Kidney (tissue), 13 donors: ENCODE measurements at regions not wholly inside any gene's neighbourhood (a gene's known extent, or its start where the extent isn't known, plus 50 kb on each side); places are given as distances from the start of the nearest gene placed in this dataset.

Experiments used
- DNase-seq, 5 donors: peaks; one replicate each; pipeline ENCODE4 v3.0.0-alpha.2; 2013 to 2020
- FAIRE-seq: peaks from 2 replicates; lab custom pipeline; 2012; peaks lifted over from hg19 to GRCh38; lab: Jason Lieb, UNC
- H3K27ac ChIP-seq, 2 donors: one replicate each; pipeline ENCODE4 v1.7.0; 2013; ENCODE audit warnings: low read depth in 2 of 2, low read length in 2 of 2, inconsistent platforms in 1 of 2
- H3K27me3 ChIP-seq: one replicate; pipeline ENCODE4 v1.7.1; 2013; ENCODE audit warnings: low read length, inconsistent platforms; ENCODE audit not compliant: control insufficient read depth, insufficient read depth
- H3K36me3 ChIP-seq, 3 donors: one replicate each; pipeline versions ENCODE4 v1.7.0 to v1.7.1; 2013; ENCODE audit warnings: low read length in 3 of 3, control low read depth in 1 of 3, inconsistent platforms in 1 of 3; ENCODE audit not compliant: insufficient read depth in 3 of 3, control insufficient read depth in 2 of 3
- H3K4me1 ChIP-seq, 3 donors: one replicate each; pipeline versions ENCODE4 v1.7.0 to v1.7.1; 2013; ENCODE audit warnings: low read length in 3 of 3, inconsistent platforms in 1 of 3, low read depth in 1 of 3; ENCODE audit not compliant: control insufficient read depth in 2 of 3, insufficient read depth in 2 of 3
- H3K4me3 ChIP-seq, 3 donors: one replicate each; pipeline versions ENCODE4 v1.7.0 to v1.8.1; 2013; ENCODE audit warnings: low read length in 3 of 3, control low read depth in 1 of 3, inconsistent platforms in 1 of 3
- H3K9ac ChIP-seq, 3 donors: one replicate each; pipeline versions ENCODE4 v1.7.0 to v1.7.1; 2013; ENCODE audit warnings: low read length in 3 of 3, control low read depth in 1 of 3, inconsistent platforms in 1 of 3
- H3K9me3 ChIP-seq, 3 donors: one replicate each; pipeline versions ENCODE4 v1.7.0 to v1.7.1; 2013; ENCODE audit warnings: low read length in 3 of 3, control low read depth in 1 of 3, inconsistent platforms in 1 of 3; ENCODE audit not compliant: control insufficient read depth in 2 of 3, insufficient read depth in 1 of 3
- intact Hi-C: fragments of 100-400 bp; cut with DNase I; formaldehyde crosslinking; loops from one replicate; pipeline ENCODE4 v1.11.1; 2022
- TF ChIP-seq, protein P1 (sequence below): IDR thresholded peaks from 3 replicates; pipeline ENCODE4 v1.5.1; 2012; ENCODE audit warnings: mild to moderate bottlenecking, moderate library complexity, borderline replicate concordance; ENCODE audit not compliant: insufficient read depth; ENCODE audit errors: extremely low read depth
- donor health status: control.
- donor health status: control.
- donor health status: control.
- donor health status: control.
- donor health status: control.
- donor health status: DM: yes; HTN: yes; CAD: no.
- donor health status: Normal renal cell carcinoma (clear cell type).

DNA sequence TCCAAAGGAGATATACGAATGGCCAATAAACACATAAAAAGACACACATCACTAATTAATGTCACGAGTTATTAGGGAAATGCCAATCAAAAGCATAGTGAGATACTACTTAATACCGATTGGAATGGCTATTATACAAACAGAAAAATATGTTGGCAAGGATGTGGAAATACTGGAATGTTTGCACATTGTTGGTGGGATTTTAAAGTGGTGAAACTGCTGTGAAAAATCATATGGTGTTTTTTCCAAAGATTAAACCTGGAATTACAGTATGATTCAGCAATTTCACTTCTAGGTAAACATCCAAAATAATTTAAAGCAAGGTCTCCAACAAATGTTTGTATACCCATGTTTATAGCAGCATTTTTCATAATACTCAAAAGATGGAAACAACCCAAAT, 765.5 kb downstream of the VGLL3 start:
- FAIRE-seq, result no peak
- TF ChIP-seq, protein P1, sequence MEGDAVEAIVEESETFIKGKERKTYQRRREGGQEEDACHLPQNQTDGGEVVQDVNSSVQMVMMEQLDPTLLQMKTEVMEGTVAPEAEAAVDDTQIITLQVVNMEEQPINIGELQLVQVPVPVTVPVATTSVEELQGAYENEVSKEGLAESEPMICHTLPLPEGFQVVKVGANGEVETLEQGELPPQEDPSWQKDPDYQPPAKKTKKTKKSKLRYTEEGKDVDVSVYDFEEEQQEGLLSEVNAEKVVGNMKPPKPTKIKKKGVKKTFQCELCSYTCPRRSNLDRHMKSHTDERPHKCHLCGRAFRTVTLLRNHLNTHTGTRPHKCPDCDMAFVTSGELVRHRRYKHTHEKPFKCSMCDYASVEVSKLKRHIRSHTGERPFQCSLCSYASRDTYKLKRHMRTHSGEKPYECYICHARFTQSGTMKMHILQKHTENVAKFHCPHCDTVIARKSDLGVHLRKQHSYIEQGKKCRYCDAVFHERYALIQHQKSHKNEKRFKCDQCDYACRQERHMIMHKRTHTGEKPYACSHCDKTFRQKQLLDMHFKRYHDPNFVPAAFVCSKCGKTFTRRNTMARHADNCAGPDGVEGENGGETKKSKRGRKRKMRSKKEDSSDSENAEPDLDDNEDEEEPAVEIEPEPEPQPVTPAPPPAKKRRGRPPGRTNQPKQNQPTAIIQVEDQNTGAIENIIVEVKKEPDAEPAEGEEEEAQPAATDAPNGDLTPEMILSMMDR, result no peak
- DNase-seq, result no peak
- Histone ChIP-seq H3K27ac (no peak overlapping the region), H3K9me3 (no peaks in the 10 kb centered on the region), H3K4me3 (no peak overlapping the region), H3K36me3 (no peaks in the 10 kb centered on the region), H3K9ac (no peak overlapping the region), H3K4me1 (no peaks in the 10 kb centered on the region), H3K27me3 (no peaks in the 10 kb centered on the region)
- intact Hi-C loops, result no loop called here

DNA sequence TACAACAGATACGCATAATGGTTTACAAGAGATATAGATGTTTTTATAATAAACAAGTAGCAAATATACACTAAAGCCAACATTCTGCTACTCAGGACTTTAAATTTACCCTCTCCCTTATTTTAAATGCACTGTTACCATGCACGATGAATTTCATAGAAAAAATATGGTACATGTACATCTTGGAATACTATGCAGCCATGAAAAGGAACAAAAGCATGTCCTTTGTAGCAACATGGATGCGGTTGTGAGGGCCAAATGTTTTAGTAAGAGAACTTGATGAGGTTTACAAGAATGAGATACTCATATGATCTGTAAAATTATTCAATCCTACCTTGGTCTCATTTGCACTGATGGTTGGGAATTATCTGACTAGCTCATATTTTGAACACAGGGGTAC, 769.3 kb downstream of the VGLL3 start:
- H3K9me3 ChIP-seq, result no peaks in the 10 kb centered on the region
- no peak overlapping the region for H3K4me3 ChIP-seq
- H3K27me3 ChIP-seq, result no peaks in the 10 kb centered on the region
- FAIRE-seq, result no peak
- intact Hi-C loops, result no loop called here
- no peak for DNase-seq
- TF ChIP-seq, protein P1, result no peak
- H3K9ac ChIP-seq, result no peak overlapping the region
- H3K4me1 ChIP-seq, result no peaks in the 10 kb centered on the region
- no peak overlapping the region for H3K27ac ChIP-seq
- no peaks in the 10 kb centered on the region for H3K36me3 ChIP-seq

DNA sequence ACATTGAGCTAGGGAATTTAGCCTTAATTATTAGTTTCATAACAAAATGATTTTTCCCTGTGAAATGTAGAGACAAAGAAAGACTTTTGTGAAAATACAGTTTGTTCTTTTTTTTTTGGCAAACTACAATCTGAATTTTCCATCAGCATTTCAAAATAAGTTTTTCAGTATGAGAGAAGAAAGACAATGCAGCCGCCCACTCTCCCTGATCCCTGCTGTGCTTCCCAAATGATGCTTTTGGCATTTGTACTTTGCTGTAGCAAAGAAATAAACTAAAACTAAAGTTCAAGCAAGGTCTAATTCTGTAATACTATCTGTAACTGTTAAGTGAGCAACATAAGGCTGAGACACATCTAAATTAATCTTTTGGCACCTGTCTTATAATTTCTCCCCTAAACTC, 782.2 kb downstream of the VGLL3 start:
- Histone ChIP-seq H3K27me3 (no peaks in the 10 kb centered on the region), H3K4me1 (no peaks in the 10 kb centered on the region), H3K9me3 (no peaks in the 10 kb centered on the region), H3K9ac (no peak overlapping the region), H3K36me3 (no peaks in the 10 kb centered on the region), H3K27ac (no peak overlapping the region), H3K4me3 (no peak overlapping the region)
- intact Hi-C loops, result no loop called here
- DNase-seq, result no peak
- TF ChIP-seq, protein P1, result no peak
- FAIRE-seq, result no peak

DNA sequence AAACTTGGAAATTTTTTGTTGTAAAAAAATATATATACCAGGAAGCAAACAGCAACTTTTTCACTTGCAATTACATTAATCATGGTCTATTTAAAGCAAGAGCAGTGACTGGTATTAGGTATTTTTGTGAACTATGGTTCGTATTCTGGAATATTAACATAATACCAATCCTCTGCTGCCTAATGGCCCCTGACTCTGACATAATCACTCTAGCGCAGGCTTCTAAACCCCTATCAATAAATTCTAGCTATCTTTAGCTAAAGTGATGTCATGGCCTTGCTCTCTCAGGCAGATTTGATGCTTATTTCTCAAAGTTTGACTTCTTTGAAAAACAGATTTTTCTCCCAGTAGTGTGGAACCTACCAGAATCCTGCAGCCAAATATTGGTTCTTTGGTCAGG, 808.3 kb downstream of the VGLL3 start:
- intact Hi-C loops, result no loop called here
- no peak for FAIRE-seq

More for the DNA sequence above, 808.3 kb downstream of the VGLL3 start:
- TF ChIP-seq, protein P1, result no peak
- Histone ChIP-seq H3K4me1 (no peaks in the 10 kb centered on the region), H3K9me3 (peaks cover 0 to 2% (median 0%) of the 10 kb centered on the region in 3 donors), H3K27me3 (no peaks in the 10 kb centered on the region), H3K36me3 (no peaks in the 10 kb centered on the region), H3K4me3 (no peak overlapping the region), H3K9ac (no peak overlapping the region), H3K27ac (no peak overlapping the region)
- no peak for DNase-seq
